Fibroblast of skin of abdomen (primary cell): ENCODE measurements at regions not wholly inside any gene's neighbourhood (a gene's known extent, or its start where the extent isn't known, plus 50 kb on each side); places are given as distances from the start of the nearest gene placed in this dataset.
"Not testable (repeated sequence)": the region's sequence is repeated elsewhere in the genome, so short reads cannot be mapped to it uniquely, and the experiment has no call there.

Source experiments
- DNase-seq: peaks from one replicate; pipeline ENCODE4 v3.0.0-alpha.2; 2013

DNA sequence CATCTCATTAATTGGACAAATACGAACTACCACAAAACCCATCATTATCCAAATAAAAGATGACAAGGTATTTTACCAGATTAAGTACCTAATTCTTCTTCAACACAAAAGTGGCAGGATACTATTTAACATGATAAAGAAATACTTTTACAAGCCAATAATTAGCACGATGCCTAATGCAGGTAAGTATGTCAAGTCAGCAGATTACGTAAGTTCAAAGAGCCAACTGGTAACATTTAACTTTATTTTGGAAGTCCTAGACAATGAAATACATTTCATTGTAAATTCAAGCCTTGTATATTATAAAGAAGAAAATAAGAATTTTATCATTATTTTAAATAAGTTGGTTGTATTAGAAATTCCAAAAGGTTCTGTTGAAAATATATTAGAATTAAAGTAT, 535.3 kb upstream of the SOX9 start:
- DNase-seq, result no peak

DNA sequence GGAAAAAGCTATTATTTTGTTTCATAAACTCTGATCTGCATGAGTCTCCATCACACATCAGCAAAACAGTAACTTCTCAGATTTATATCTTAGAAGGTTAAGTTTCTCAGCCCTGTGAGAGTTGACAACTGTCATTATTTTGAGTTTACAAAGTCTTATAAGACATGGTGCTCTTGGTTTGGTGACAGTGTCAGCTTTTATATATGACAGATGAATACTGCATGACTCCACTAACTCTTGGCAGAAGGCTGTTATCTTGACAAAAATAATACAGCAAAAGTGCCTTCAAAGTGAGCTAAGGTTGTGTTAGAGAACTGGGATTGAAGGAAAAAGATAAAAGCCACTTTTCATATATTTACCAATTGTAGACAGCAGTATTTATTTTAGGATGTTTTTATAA, 528.4 kb upstream of the SOX9 start:
- no peak for DNase-seq

DNA sequence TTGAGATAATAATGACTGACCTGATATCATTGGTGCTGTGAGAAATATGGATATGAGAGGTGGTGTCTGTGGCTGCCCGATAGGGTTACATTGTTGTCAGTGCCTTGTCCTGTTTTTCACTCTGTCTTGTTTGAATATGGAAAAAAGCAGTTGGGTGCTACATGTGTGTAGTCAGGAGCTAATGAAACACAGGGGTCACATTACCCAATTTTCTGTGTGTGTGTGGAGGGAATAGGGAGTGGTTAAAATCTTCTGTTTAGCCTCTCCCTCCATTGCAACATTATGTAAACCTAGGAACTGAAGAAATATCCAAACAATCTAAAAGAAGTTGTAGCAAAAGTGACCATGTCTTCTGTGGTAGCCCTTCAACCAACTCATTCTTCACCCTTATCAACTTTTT, 527.7 kb upstream of the SOX9 start:
- no peak for DNase-seq

DNA sequence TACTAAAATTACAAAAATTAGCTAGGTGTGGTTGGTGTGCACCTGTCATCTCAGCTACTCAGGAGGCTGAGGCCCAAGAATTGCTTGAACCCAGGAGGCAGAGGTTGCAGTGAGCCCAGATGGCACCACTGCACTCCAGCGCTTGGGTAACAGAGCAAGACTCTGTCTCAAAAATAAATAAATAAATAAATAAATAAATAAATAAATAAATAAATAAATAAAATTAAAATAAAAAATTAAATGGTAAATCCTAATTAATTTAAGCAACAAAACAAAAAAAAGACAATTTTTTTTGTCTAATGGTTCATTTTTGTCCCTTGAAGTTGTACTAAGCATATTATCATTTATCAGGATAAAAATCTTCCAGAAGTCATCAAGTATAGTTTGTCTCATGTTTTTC, 521.2 kb upstream of the SOX9 start:
- DNase-seq, result not testable (repeated sequence)

DNA sequence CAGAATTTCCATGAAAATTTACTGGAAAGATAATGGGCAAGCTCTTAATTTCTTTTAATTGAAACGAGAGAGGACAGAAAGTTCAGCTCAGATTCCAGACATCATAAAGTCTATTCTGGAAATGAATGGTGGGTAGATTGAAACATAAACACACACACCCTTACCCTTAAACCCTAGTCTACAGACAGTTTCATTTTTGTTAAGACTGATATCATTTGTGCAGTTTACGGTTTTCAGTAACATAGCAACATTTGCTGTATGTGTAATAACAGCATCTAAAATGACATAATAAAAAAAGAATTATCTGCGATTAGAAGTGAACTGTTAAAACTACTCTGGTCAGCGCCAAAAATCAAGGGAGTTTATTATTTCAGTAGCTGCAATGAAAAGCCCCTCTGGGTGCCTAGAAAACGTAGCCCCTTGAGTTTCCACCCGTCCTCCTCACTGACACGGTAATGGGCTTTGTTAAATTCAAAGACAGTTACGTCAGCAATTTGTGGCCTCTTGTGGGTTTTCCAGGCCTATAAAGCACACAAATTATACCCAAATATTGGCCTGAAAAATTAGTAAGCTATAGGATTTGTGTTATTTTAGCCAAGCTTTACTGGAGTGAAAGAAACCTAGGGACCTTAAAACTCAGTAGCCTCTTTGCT, 520.6 kb upstream of the SOX9 start:
- no peak for DNase-seq

DNA sequence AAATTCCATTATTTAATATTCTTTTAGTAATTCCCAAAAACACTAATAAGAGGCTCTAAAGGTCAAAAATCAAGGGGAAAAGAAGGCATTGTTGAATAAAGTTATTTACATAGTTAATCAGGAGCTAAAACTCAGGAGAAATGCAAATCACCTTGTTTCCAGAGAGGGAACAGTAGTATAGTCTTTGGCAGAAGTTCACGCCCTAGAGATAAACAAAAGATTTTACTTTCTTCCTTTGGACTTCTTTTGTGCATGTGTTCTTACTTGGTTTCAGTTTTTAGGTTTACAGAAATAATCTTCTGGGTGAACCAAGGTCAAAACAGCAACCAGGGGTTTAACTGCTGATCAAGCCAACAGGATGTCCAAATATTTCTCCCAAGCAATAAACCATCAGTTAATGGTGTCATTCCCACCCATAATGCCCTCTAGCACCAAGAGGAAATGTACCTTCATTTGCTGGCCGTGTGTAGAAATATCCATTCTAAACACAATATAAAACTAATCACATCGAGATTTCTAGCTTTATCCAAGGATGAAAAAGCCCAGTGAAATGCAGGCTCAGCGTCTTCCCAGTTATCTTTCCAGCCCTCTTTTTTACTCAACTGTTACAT, 518.8 kb upstream of the SOX9 start:
- no peak for DNase-seq

DNA sequence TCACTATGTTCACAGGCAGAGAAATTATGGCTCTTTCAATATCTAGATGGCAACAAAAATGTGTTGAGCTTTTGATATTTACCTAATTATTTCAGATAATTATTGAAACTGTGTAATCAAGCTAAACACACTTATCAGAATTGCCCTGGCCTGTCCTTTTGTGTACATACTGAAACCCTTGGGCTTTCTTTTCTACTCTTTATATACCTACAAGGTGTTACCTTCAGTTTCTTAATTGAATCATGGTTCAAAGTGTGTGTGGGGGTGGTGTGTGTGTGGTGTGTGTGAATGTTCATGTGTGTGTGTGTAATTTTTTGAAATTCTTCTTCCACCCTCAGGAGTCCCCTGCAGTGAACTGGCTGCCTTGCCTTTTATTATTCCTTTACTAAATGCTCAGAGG, 506.8 kb upstream of the SOX9 start:
- no peak for DNase-seq

DNA sequence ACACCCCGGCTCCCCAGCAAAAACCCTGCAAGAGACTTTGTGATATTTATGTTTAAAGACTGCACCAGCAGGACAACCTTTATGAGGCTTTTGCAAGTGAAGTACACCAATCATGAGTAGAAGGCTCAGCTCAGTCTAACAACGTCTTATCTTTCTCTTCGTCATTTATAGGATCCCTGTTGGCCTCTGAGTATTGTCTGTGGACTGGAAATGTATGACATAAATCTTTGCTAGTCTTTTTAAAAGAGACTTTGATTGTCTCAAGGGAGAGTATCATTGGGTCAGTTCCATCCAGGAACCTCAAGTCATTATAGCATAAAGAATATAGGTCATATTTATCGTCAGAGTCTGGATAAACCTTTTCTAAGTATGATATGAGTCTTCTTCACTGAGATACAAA, 505.0 kb upstream of the SOX9 start:
- DNase-seq, result no peak

DNA sequence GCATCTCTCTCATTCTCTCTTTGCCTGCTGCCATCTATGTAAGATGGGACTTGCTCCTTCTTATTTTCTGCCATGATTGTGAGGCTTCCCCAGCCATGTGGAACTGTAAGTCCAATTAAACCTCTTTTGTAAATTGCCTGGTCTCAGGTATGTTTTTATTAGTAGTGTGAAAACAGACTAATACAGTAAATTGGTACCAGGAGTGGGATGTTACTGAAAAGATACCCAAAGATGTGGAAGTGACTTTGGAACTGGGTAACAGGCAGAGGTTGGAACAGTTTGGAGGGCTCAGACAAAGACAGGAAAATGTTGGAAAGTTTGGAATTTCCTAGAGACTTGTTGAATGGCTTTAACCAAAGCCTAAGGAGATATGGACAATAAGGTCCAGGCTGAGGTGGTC, 503.1 kb upstream of the SOX9 start:
- DNase-seq, result not testable (repeated sequence)

DNA sequence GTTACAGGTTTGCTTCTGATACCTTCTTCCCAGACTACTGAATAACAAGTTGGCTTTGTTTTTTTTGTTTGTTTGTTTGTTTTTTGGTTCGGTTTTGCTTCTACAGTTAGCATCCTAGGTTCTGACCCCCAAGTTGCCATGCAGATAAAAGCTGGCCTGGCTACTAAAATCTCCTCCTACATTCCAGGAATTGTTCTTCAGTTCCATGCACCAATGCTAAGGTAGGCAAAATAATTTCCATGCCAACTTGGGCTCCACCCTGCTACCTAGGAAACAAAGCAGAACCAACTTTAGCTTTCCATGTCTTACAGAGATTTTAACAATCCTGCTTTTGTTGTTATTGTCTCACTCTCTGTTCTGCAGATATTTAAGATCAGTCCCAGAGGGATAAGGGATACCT, 495.5 kb upstream of the SOX9 start:
- DNase-seq, result no peak

DNA sequence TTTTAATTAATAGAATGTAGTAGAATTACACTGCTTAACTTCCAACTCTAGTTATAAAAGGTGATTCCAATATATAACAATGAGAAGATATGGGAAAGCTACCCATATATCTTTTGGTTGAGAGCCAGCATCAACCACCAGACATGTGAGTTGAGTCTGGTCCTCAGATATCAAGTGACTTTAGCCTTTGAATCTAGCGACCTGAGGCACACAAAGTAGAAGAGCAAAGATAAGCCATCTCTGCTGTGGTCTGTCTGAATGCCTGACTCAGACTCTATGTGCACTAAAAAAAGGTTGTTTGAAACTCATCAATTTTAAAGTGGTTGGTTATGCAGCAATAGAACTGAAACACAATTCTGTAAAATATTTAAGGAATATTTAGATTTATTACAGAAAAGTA, 492.5 kb upstream of the SOX9 start:
- peak; percentile 31 for DNase-seq

DNA sequence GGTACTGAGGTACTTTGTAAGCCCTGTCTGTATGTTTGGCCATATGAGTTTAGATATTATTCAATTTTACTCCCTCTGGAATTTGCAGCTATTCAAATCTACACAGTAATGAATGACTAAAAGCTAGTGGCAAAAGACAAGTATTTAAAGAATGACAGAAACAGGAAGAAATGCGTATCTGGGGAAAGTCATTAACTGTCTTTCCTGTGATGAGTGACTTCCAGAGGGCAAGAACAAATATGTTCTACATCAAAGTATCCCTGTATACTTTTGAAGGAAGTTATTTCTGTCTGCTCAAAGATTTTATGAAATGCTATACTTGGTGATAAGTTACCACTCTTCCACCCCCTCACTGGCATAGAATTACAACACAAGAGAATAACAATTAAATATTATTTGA, 489.3 kb upstream of the SOX9 start:
- peak; percentile 86 for DNase-seq

DNA sequence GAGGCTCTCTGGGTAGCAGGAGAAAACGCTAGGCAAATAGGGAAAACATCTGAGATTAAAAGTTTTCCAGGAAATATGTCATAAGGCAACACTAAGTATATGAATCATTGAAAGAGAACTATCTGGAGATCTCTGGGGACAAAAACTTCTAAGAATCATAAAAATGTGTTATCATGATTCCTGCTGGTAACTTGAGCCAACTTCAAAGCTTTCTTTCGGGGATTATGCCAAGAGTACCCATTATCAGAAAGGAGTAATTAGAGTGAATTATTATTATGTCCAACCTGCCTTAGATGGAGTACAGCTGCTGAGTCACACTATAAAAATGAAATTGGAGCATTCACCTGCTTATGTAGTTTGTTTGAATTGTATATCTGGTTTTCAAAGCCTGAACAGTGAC, 488.5 kb upstream of the SOX9 start:
- peak; percentile 64 for DNase-seq

DNA sequence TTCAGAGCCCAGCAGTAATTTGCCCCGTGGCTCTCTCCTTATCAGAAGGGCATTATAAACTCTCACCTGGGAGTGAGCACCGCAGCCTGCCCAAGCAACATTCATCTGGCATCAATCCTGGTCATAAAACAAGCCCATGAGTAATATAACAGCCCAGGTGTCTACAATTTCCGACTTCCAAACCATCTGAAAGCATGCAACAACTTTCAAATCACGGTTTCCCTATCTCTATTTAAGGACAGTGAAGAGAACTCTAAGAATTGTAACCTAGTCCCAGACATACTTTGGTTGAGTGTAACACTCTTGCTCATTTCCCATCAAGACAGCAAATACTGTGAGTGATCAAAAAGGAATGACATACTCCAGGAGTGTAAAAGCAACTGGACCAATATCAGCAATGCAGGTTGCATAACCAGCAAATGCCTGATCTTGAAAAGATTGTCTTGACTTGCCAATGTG, 487.4 kb upstream of the SOX9 start:
- DNase-seq, result peak; percentile 97

DNA sequence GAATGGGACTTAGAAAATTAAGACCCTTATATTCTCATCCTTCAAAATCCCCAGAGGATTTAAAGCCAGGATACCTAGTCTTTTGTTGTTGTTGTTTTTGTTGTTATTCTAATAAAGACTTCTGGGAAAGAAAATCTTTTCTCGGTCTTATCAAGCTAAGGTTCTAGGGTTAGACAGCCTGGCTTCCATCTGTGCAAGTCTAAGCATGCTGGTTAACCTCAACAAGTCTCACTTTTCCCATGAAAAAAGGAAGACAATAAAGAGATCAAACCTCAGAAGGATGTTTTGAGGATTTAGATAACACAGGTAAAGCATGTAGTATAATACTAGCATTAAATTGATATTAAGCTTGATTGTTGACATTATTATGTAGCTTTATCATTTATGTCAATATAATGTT, 486.4 kb upstream of the SOX9 start:
- DNase-seq, result no peak

DNA sequence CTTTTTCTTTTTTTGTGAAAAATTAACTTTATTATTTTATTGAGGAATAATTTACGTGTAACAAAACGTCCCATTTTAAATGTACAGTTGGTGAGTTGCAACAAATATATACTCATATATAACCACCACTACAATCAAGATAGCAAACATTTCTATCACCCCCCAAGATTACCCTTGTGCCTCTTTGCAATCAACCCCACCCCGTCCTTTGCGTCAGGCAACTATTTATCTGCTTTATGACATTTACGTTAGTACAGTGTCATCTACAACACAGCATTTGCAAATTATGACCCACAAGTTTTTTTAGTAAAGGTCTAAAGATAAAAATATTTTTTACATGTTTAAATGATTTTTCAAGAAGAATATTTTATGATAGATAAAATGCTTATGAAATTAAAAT, 485.6 kb upstream of the SOX9 start:
- DNase-seq, result no peak

DNA sequence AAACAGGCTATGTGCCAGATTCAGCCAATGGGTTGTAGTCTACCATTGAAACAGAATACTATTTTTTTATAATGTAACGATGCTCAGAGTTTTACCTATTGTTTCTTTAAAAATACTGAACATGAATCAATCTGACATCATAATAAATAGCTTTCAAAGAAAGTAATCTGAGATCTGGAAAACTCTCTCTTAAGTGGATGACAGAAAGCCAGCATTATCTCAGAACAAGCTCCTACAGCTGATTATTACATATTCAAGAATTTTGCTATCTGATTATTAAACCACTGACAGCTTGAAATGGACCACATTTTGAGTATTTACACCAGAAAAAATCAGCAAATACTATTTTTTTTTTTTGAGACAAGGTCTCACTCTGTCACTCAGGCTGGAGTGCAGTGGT, 484.2 kb upstream of the SOX9 start:
- no peak for DNase-seq

DNA sequence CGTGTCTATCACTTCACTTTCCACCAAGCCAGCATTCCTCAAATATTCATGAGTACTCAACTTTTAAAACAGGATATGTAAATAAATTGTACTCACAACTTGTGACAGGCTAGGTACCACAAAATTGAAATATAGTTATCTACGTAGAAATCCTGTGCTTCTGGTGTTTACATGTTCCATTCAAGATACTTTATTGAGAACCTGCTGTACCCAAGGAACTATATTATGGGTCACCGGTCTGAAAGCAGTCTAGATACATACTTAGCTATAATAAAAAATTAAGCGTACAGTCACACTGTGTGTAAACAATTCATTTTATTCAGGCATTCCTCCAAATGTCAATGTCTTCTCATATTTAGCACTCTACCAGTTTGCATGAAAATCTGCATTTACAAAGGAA, 482.2 kb upstream of the SOX9 start:
- no peak for DNase-seq

DNA sequence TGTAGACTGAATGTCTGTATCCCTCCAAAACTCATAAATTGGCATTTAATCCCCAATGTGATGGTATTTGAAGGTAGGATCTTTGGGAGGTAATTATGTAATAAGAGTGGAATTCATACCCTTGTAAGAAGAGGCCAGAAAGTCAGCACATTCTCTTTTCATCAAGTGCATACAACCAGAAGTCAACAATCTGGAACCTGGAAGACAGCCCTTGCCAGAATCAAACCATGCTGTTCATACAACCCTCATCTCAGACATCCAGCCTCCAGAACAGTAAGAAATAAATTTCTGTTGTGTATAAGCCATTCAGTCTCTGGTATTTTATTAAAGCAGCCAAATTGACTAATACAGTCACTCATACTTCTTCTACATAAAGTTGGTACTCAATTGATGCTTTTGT, 481.0 kb upstream of the SOX9 start:
- DNase-seq, result no peak

DNA sequence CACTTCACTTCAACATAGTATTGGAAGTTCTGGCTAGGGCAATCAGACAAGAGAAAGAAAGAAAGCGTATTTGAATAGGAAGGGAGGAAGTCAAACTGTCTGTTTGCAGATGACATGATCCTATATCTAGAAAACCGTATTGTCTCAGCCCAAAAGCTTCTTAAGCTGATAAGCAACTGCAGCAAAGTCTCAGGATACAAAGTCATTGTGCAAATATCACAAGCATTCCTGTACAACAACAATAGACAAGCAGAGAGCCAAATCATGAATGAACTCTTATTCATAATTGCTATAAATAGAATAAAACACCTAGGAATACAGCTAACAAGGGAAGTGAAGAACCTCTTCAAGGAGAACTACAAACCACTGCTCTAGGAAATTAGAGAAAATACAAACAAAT, 473.9 kb upstream of the SOX9 start:
- DNase-seq, result not testable (repeated sequence)

DNA sequence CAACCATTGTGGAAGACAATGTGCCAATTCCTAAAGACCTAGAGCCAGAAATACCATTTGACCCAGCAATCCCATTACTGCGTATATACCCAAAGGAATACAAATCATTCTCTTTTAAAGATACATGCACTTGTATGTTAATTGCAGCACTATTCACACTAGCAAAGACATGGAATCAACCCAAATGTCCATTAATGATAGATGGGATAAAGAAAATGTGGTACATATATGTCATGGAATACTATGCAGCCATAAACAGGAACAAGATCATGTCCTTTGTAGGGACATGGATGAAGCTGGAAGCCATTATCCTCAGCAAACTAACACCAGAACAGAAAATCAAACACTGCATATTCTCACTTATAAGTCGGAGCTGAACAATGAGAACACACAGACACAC, 472.5 kb upstream of the SOX9 start:
- DNase-seq, result not testable (repeated sequence)

DNA sequence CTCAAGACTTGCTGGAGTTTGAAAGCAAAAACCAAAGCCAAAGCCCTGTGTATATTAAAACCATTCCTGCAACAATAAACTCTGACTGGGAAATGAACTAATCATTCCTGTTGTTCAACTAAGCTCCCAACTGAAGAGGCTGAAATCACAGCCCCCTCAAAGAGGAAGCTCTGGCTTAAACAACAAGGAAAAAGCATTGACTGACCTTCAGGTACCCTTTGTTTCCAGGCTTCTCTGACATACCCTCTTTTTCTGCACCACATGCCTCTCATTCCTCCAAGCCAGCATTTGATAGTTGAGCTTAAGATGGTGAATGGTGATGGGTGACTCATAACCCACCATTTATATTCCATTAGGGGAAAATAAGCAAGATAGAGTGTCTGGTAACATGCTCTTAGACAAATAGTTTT, 470.9 kb upstream of the SOX9 start:
- peak; percentile 65 for DNase-seq

DNA sequence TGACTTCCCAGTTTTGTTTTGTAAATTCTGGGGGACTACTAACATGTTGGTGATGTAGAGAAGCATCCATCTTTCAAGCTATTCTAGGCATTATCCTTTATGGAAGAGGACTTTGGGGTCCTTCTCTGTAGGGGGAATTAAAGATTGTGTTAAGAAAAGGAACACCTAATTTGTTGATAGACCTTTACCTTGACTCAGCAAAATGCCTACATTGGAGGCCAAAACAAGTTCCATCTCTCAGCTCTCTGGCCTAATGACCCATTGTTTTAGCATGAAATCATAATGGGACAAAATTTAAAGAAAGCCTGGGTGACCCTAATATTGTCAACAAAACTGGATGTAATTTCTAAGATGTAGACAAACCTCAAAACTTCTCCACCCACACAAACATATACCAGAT, 465.3 kb upstream of the SOX9 start:
- no peak for DNase-seq

DNA sequence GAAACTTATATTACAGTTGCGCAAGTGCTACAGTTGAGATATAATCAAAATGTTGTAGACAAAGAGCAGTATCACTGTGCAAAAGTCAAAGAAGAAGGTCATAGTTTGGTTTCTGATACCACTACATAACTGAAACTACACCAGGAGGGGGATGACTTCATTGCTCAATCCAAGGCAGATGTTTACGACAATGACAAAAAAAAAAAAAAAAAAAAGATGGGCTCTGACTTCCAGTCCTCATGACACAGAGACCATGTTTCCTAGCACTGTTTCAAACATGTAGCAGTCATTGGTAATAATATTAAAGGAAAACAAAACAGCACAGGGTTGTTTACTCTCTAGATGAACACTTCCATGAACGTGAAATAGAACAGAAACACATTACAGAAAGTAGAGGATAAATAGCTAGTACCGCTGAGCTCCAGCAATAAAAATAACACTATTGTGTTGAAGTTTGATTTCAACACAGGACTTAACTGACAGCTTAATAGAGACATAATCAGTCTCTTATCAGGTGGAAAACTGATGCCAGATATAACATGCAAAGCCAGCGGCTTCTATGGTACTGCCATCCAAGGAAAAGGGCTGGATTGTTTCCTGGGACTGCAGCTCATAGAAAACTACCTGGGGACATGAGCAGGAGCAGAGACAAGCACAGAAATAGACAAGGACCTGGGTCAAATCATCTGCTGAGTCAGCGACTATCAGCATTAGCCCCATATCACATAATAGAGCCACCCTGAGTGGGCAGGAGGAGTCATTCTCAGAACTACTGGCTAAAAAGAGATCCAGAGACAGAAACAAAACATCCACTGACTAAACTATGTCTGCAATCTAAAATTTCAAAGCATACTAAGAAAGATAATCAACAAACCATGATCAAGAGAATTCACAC, 463.6 kb upstream of the SOX9 start:
- DNase-seq, result no peak
